ENCODE measurements at regions not wholly inside any gene's neighbourhood (a gene's known extent, or its start where the extent isn't known, plus 50 kb on each side); places are given as distances from the start of the nearest gene placed in this dataset.
A peak's percentile ranks its signal among the peaks of the same experiment; 100 is the strongest.
"Not testable (repeated sequence)": the region's sequence is repeated elsewhere in the genome, so short reads cannot be mapped to it uniquely, and the experiment has no call there.

- no peak for DNase-seq (ENCODE audit: low read depth)
Observed at GRCh38 chr1:103469801-103470200, 55.7 kb upstream of the RNPC3 start.

GRCh38 chr1:103467100-103467499 is 58.4 kb upstream of the RNPC3 start:
- no peak for DNase-seq (ENCODE audit: low read depth)

GRCh38 chr1:103461161-103462105 is 64.1 kb upstream of the RNPC3 start:
- no peak for DNase-seq (ENCODE audit: low read depth)

- DNase-seq (ENCODE audit: low read depth) = no peak
Observed at GRCh38 chr1:103460511-103460910, 65.0 kb upstream of the RNPC3 start.

- DNase-seq (ENCODE audit: low read depth) = peak; percentile 45
Observed at GRCh38 chr1:103459346-103459745, 66.2 kb upstream of the RNPC3 start.

- no peak for DNase-seq (ENCODE audit: low read depth)
Observed at GRCh38 chr1:103457886-103458455, 67.5 kb upstream of the RNPC3 start.

GRCh38 chr1:103448560-103448959 is 76.9 kb upstream of the RNPC3 start:
- no peak for DNase-seq (ENCODE audit: low read depth)

- no peak for DNase-seq (ENCODE audit: low read depth)
Observed at GRCh38 chr1:103447471-103447870, 78.0 kb upstream of the RNPC3 start.

GRCh38 chr1:103441342-103441741 is 84.2 kb upstream of the RNPC3 start:
- no peak for DNase-seq (ENCODE audit: low read depth)

- DNase-seq (ENCODE audit: low read depth) = not testable (repeated sequence)
Observed at GRCh38 chr1:103436568-103437100, 88.9 kb upstream of the RNPC3 start.

GRCh38 chr1:103435443-103435842 is 90.1 kb upstream of the RNPC3 start:
- DNase-seq (ENCODE audit: low read depth) = no peak

GRCh38 chr1:103424650-103425049 is 100.8 kb upstream of the RNPC3 start:
- DNase-seq (ENCODE audit: low read depth) = peak; percentile 27

- DNase-seq (ENCODE audit: low read depth) = peak; percentile 23
Observed at GRCh38 chr1:103416681-103417286, 108.7 kb upstream of the RNPC3 start.

- no peak for DNase-seq (ENCODE audit: low read depth)
Observed at GRCh38 chr1:103387898-103388297, 137.6 kb upstream of the RNPC3 start.

GRCh38 chr1:103373991-103374390 is 151.5 kb upstream of the RNPC3 start:
- DNase-seq (ENCODE audit: low read depth) = no peak

GRCh38 chr1:103372866-103373265 is 152.6 kb upstream of the RNPC3 start:
- no peak for DNase-seq (ENCODE audit: low read depth)

- DNase-seq (ENCODE audit: low read depth) = peak; percentile 34
Observed at GRCh38 chr1:103371234-103371633, 154.3 kb upstream of the RNPC3 start.

- DNase-seq (ENCODE audit: low read depth) = no peak
Observed at GRCh38 chr1:103367186-103367585, 158.3 kb upstream of the RNPC3 start.

GRCh38 chr1:103365860-103366569 is 159.5 kb upstream of the RNPC3 start:
- no peak for DNase-seq (ENCODE audit: low read depth)

GRCh38 chr1:103363008-103363365 is 162.5 kb upstream of the RNPC3 start:
- DNase-seq (ENCODE audit: low read depth) = no peak

- DNase-seq (ENCODE audit: low read depth) = no peak
Observed at GRCh38 chr1:103362348-103363007, 163.0 kb upstream of the RNPC3 start.

- DNase-seq (ENCODE audit: low read depth) = peak; percentile 18
Observed at GRCh38 chr1:103353391-103353790, 172.1 kb upstream of the RNPC3 start.

Data from stromal cell of bone marrow (primary cell).